H1 (cell line): ENCODE measurements at regions not wholly inside any gene's neighbourhood (a gene's known extent, or its start where the extent isn't known, plus 50 kb on each side); places are given as distances from the start of the nearest gene placed in this dataset. TPM values are rescaled to one million over a fixed set of nuclear protein-coding genes. Genes with fewer than 3 reads are reported as not detected.

Source experiments
- microRNA-seq, 2 experiments: library from miRNA; unstranded; fragments of <30 nt; microRNA quantifications; one replicate each; pipeline versions ENCODE4 to v1.2.0, GENCODE V29; 2016 to 2020; ENCODE audit warnings: borderline microRNAs expressed in 2 of 2, borderline number of aligned reads in 2 of 2, borderline replicate concordance in 1 of 2
- small RNA-seq: library from polyadenylated mRNA; stranded (forward); fragments of <200 nt; extraction: miRNeasy Mini kit (QIAGEN cat#:217004); gene quantifications from one replicate; pipeline ENCODE3, GENCODE V24; 2013; ENCODE audit not compliant: insufficient read depth

Small RNAs in the stretch of these regions (microRNA-seq; reads per million reads assigned to microRNA genes)
- gene MIR5093, result 0 reads per million in 2 experiments

Small RNAs in the stretch of these regions (small RNA-seq; reads per million reads assigned to genes)
- gene COX6CP16 (not detected), gene MIR5093 (not detected)
